Adrenal gland (tissue), 9 donors: ENCODE measurements at regions not wholly inside any gene's neighbourhood (a gene's known extent, or its start where the extent isn't known, plus 50 kb on each side); places are given as distances from the start of the nearest gene placed in this dataset.

Experiments
- DNase-seq, 7 donors: peaks; one replicate each; pipeline ENCODE4 v3.0.0-alpha.2; 2019 to 2020
- H3K27ac ChIP-seq, 5 donors: fragments of 200-600 bp; sonication (generic) in 4 of 5; 1 replicate in 3 of 5; 2 replicates in 2 of 5; pipeline versions ENCODE4 v1.5.1 to v1.8.0; 2016 to 2020; ENCODE audit warnings: mild to moderate bottlenecking in 1 of 5
- H3K27me3 ChIP-seq: fragments of 200-600 bp; 2 replicates; pipeline ENCODE4 v1.8.0; 2021
- H3K36me3 ChIP-seq, 2 donors: fragments of 200-600 bp; replicated peaks in 1 of 2; 1 replicate in 1 of 2; 2 replicates in 1 of 2; pipeline versions ENCODE4 v1.5.1 to v1.8.0; 2018 to 2022
- H3K4me1 ChIP-seq, 2 donors: fragments of 200-600 bp; replicated peaks in 1 of 2; 1 replicate in 1 of 2; 2 replicates in 1 of 2; pipeline versions ENCODE4 v1.5.1 to v1.8.0; 2018 to 2021
- H3K4me3 ChIP-seq, 4 donors: fragments of 200-600 bp; sonication (generic) in 3 of 4; one replicate each; pipeline ENCODE4 v1.5.1; 2016 to 2018
- H3K9me3 ChIP-seq, 3 donors: fragments of 200-600 bp; sonication (generic) in 1 of 3; replicated peaks in 1 of 3; 1 replicate in 2 of 3; 2 replicates in 1 of 3; pipeline versions ENCODE4 v1.5.1 to v1.8.0; 2016 to 2021
- CTCF ChIP-seq, 6 experiments: fragments of 450-650 bp in 4 of 6; fragments of 200-600 bp in 2 of 6; sonication (generic) in 1 of 6; IDR thresholded peaks; 1 replicate in 5 of 6; 2 replicates in 1 of 6; pipeline versions ENCODE4 v1.5.1 to v1.8.0; 2016 to 2021; ENCODE audit warnings: antibody characterized with exemption in 6 of 6, mild to moderate bottlenecking in 2 of 6, moderate library complexity in 1 of 6
- POLR2A ChIP-seq, 2 donors: fragments of 450-650 bp; IDR thresholded peaks; one replicate each; pipeline ENCODE4 v1.6.1; 2017; ENCODE audit warnings: antibody characterized with exemption in 2 of 2, mild to moderate bottlenecking in 2 of 2, moderate library complexity in 1 of 2
- WGBS, 4 donors: extraction: QIAGEN DNeasy Blood & Tissue Kit in 2 of 4; methylation state at CpG; one replicate each; pipeline versions ENCODE4 v1.1.5 to v1.1.7; 2013 to 2017; 5-methylcytosine and 5-hydroxymethylcytosine counted together
- intact Hi-C, 2 donors: fragments of 100-400 bp; cut with DNase I; formaldehyde crosslinking; loops; one replicate each; pipeline versions ENCODE4 v1.14.1 to v1.15.0; 2022 to 2023
- donor health status: healthy with polysubstance abuse.
- donor health status: Bipolar disorder and iron deficiency.
- donor health status: DM: yes; HTN: yes; CAD: no.
- donor health status: DM: no; HTN: no; CAD: no.
- donor health status: DM: no; HTN: no; CAD: no.

- DNase-seq: no peak
- TF ChIP-seq CTCF (IDR thresholded peaks at IDR 0.05): no peak
- TF ChIP-seq POLR2A (IDR thresholded peaks at IDR 0.05): no peak
- peaks cover 0 to 9% of the 10 kb centered on the region in 2 donors for H3K4me1 ChIP-seq
- intact Hi-C loops: no loop called here
- no peaks in the 10 kb centered on the region for H3K9me3 ChIP-seq
- H3K27ac ChIP-seq: no peak overlapping the region
- no peak overlapping the region for H3K4me3 ChIP-seq
- H3K27me3 ChIP-seq: no peaks in the 10 kb centered on the region
- H3K36me3 ChIP-seq: no peaks in the 10 kb centered on the region
- WGBS, 4 donors: 62 to 70% (median 68%) methylated on average over 5 of the region's 5 CpGs
Observed at GRCh38 chr1:170261669-170262068, 115.9 kb downstream of the NTMT2 start.

DNA sequence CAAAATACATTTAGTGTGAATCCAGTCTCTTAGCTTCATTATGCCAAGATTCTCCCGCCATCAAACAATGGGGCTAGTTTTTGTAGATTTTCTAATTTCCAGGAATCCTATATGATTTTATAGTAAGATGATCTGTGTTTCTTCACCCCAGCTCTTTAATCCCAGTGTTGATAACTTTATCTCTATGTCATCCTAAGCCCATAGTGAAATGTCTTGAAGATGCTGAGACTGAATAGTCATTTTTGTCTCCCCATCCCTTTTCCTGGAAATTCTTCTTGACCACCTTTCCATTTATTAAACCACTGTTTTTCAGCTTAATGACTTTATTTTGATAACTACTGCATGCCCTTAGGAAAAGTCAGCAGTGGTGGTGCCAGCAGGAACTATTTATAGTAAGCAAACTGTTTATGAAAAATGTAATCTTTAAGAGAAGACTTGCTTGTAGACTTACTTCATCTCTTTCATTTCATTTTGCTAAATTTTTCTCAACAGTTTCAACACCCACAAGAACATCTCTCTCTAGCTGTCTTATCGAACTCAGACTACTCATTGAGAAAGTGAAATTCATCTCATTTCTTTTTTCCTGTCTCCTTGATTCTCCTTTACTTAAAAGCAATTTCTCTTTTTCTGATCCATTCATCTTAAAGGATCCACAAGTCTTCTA lies 116.6 kb downstream of the NTMT2 start:
- 81 to 92% (median 85%) methylated on average over 2 of the region's 2 CpGs for WGBS, 4 donors
- no peak overlapping the region for H3K27ac ChIP-seq
- no peak overlapping the region for H3K4me3 ChIP-seq
- no peaks in the 10 kb centered on the region for H3K36me3 ChIP-seq
- DNase-seq: no peak
- H3K4me1 ChIP-seq: peaks cover 0 to 9% of the 10 kb centered on the region in 2 donors
- intact Hi-C loops: no loop called here
- no peak for TF ChIP-seq CTCF (IDR thresholded peaks at IDR 0.05)
- no peak for TF ChIP-seq POLR2A (IDR thresholded peaks at IDR 0.05)
- no peaks in the 10 kb centered on the region for H3K9me3 ChIP-seq
- no peaks in the 10 kb centered on the region for H3K27me3 ChIP-seq

DNA sequence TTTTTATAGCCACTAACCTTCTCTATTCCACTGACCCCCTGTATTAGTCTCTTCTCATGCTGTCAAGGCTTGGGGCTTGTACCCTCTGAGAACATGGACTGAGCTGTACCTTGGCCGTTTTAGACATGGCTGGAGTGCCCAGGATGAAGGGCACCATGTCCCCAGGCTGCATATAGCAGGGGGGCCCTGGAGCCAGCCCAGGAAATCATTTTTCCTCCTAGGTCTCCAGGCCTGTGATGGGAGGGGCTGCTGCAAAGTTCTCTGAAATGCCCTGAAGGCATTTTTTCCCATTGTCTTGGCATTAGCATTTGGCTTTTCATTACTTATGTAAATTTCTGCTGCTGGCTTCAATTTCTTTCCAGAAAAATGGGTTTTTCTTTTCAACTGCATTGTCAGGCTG lies 119.5 kb downstream of the NTMT2 start:
- H3K9me3 ChIP-seq: no peaks in the 10 kb centered on the region
- TF ChIP-seq POLR2A (IDR thresholded peaks at IDR 0.05) (no peak), CTCF (IDR thresholded peaks at IDR 0.05) (no peak)
- DNase-seq: no peak
- intact Hi-C loops: no loop called here
- WGBS, 4 donors: 63 to 76% (median 69%) methylated on average over 1 of the region's 1 CpG
- no peaks in the 10 kb centered on the region for H3K27me3 ChIP-seq
- H3K27ac ChIP-seq: no peak overlapping the region
- H3K4me3 ChIP-seq: no peak overlapping the region
- H3K36me3 ChIP-seq: no peaks in the 10 kb centered on the region
- H3K4me1 ChIP-seq: peaks cover 0 to 9% of the 10 kb centered on the region in 2 donors

DNA sequence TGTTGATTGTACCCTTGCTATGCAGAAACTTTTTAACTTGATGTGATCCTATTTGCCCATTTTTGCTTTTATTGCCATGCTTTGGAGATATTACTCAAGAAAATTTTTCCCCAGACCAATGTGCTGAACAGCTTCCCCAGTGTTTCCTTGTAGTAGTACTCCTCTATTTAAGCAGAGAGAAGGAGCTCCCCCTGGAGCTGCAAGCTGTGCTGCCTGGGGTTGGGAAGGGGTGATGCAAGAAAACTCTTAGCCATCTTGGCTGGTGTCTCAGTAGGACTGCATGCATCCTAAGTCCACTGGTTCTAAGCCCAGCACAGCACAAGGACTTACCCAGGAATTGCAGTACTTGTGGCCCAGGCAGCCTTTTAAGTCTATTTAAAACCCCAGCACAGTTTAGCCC lies 121.6 kb downstream of the NTMT2 start:
- DNase-seq: no peak
- TF ChIP-seq POLR2A (IDR thresholded peaks at IDR 0.05): no peak
- no peak for TF ChIP-seq CTCF (IDR thresholded peaks at IDR 0.05)
- H3K9me3 ChIP-seq: no peaks in the 10 kb centered on the region
- H3K4me3 ChIP-seq: no peak overlapping the region
- H3K27me3 ChIP-seq: no peaks in the 10 kb centered on the region
- intact Hi-C loops: no loop called here
- no peaks in the 10 kb centered on the region for H3K36me3 ChIP-seq
- no peak overlapping the region for H3K27ac ChIP-seq
- H3K4me1 ChIP-seq: peaks cover 0 to 9% of the 10 kb centered on the region in 2 donors
